AG04449 (cell line): ENCODE measurements at regions not wholly inside any gene's neighbourhood (a gene's known extent, or its start where the extent isn't known, plus 50 kb on each side); places are given as distances from the start of the nearest gene placed in this dataset.

Experiments
- CTCF ChIA-PET: fragments of 350-600 bp; formaldehyde crosslinking; extraction: SDS; loops from one replicate; lab custom pipeline; 2021; ENCODE audit warnings: antibody characterized with exemption; lab: Yijun Ruan, JAX
- POLR2A ChIA-PET: fragments of 400-600, 350-600 bp; formaldehyde crosslinking; extraction: SDS; loops from one replicate; lab custom pipeline; 2020; ENCODE audit warnings: antibody characterized with exemption, inconsistent platforms; lab: Yijun Ruan, JAX
- DNase-seq: peaks from one replicate; pipeline ENCODE4 v3.0.0-alpha.2; 2010; ENCODE audit warnings: low read depth, low spot score
- H3K4me3 ChIP-seq: 2 replicates; pipeline ENCODE4 v1.5.1; 2011; ENCODE audit warnings: low read depth, mild to moderate bottlenecking, control low read depth, low read length
- TF ChIP-seq, protein P1 (sequence below): IDR thresholded peaks from one replicate; pipeline ENCODE4 v1.5.1; 2011; ENCODE audit warnings: mild to moderate bottlenecking, moderate library complexity, low read length, control low read depth, inconsistent platforms; ENCODE audit not compliant: insufficient read depth; ENCODE audit errors: missing control alignments

DNA sequence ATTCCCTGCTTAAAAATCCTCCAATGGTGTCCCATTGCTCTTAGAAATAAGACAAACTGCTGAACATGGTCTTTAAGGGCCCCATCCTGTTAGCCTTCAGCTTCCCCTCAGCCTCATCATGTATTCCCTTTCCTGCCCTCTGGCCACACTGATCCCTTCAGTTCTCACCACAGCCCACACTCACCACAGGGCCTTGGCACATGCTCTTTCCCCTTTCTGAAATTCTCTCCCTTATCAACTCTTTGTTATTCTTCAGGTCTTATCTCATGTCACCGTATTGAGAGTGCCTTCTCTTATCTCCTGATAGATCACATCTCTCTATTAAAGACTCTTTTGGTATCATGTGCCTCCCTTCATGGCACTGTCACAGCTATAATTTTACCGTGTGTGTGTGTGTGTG is 167.8 kb upstream of the MPPED2 start:
- no peak overlapping the region for H3K4me3 ChIP-seq
- DNase-seq, result no peak
- ChIA-PET POLR2A (no interaction called here), CTCF (no interaction called here)
- TF ChIP-seq, protein P1, sequence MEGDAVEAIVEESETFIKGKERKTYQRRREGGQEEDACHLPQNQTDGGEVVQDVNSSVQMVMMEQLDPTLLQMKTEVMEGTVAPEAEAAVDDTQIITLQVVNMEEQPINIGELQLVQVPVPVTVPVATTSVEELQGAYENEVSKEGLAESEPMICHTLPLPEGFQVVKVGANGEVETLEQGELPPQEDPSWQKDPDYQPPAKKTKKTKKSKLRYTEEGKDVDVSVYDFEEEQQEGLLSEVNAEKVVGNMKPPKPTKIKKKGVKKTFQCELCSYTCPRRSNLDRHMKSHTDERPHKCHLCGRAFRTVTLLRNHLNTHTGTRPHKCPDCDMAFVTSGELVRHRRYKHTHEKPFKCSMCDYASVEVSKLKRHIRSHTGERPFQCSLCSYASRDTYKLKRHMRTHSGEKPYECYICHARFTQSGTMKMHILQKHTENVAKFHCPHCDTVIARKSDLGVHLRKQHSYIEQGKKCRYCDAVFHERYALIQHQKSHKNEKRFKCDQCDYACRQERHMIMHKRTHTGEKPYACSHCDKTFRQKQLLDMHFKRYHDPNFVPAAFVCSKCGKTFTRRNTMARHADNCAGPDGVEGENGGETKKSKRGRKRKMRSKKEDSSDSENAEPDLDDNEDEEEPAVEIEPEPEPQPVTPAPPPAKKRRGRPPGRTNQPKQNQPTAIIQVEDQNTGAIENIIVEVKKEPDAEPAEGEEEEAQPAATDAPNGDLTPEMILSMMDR, result no peak

- ChIA-PET POLR2A (no interaction called here), CTCF (no interaction called here)
- TF ChIP-seq, protein P1, result no peak
- no peak overlapping the region for H3K4me3 ChIP-seq
- no peak for DNase-seq
Observed at GRCh38 chr11:30753504-30753903, 167.4 kb upstream of the MPPED2 start.

DNA sequence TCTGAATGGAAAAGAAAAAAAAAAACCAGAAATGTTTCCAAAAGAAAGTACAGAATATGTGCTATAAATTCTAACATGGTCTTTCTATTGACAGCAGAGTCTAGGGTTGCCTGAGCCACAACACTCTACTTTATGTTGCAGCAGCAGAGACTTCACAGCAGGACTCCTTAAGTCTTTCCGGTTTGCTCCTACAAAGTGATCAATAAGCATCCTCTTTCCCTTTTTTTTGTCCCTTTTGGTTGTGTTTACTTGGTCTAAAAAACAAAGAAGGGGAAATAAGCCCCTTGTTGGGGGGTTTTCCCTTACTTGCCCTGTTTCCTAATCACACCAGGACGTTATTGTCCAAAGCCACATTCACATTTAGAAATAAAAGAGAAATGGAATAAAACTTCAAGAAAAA is 163.1 kb upstream of the MPPED2 start:
- POLR2A ChIA-PET, result no interaction called here
- CTCF ChIA-PET, result no interaction called here
- TF ChIP-seq, protein P1, result no peak

DNA sequence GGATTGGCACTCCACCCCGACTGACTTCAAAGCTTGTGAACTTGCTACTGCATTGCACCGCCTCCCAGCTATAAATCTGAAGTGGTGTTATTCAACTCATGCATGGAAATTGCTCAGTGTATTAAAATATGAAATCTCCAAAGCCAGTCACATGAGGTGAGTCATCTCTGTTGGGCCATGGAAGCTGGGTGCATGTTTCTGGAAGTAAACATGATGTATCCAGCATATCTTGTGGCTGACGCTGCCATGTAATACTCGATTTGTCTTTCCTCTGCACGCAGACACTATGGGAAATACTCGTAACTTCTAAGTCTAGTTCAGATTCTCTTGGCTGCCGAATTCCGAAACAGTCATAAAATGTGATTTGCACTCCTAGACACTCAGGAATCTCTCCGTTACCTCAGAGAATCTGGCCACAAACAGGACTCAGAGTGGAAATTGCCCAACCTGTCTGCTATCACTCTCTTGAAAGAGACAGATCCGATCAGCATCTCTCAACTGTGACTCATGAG is 154.9 kb upstream of the MPPED2 start:
- H3K4me3 ChIP-seq, result no peak overlapping the region
- DNase-seq, result peak; percentile 31
- TF ChIP-seq, protein P1, result no peak
- CTCF ChIA-PET, result no interaction called here
- POLR2A ChIA-PET, result no interaction called here

More for the DNA sequence above, 163.1 kb upstream of the MPPED2 start:
- H3K4me3 ChIP-seq, result no peak overlapping the region
- no peak for DNase-seq

DNA sequence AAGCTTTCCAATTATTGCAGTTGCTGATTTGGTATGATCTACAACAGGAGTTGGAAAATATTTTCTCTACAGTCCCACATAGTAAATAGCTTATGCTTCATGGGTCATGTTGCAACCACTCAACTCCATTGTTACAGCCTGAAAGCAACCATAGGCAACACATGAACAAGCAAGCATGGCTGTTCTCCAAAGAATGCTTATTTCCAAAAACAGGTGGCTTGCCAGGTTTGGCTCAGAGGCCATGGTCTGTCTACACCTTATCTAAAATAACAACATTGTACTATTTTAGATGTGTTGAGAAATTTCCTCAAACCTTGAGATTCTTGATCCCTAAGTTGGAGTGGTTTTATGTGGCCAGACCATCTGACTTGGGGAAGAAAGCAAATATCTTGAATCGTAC is 153.9 kb upstream of the MPPED2 start:
- ChIA-PET CTCF (no interaction called here), POLR2A (no interaction called here)
- no peak overlapping the region for H3K4me3 ChIP-seq
- TF ChIP-seq, protein P1, result no peak
- no peak for DNase-seq

- no peak for DNase-seq
- ChIA-PET POLR2A (no interaction called here), CTCF (no interaction called here)
- no peak overlapping the region for H3K4me3 ChIP-seq
- TF ChIP-seq, protein P1, result no peak
Observed at GRCh38 chr11:30735946-30736345, 149.8 kb upstream of the MPPED2 start.
